Panc1 (cell line): ENCODE measurements at regions not wholly inside any gene's neighbourhood (a gene's known extent, or its start where the extent isn't known, plus 50 kb on each side); places are given as distances from the start of the nearest gene placed in this dataset.

Experiments used
- ATAC-seq: fragments of 200-7000 bp; cut with Tn5 transposase; 2 replicates; pipeline ENCODE4 v1.9.1; 2020; ENCODE audit warnings: mild to moderate bottlenecking, moderate library complexity
- BruUV-seq: library from RNA; stranded (reverse); fragments of 400-500 nt; replicated peaks from 2 replicates; lab custom pipeline; 2021; lab: Mats Ljungman, UMichigan
- CTCF ChIA-PET: fragments of 300-600 bp; sonication (Branson Sonifier 250); formaldehyde crosslinking; loops from one replicate; lab custom pipeline; 2022; ENCODE audit warnings: antibody characterized with exemption; lab: Charles Lee
- POLR2A ChIA-PET: fragments of 300-600 bp; sonication (Branson Sonifier 250); formaldehyde crosslinking; loops from one replicate; lab custom pipeline; 2022; ENCODE audit warnings: antibody characterized with exemption; lab: Charles Lee
- DNase-seq: peaks from one replicate; pipeline ENCODE4 v3.0.0-alpha.2; 2010; ENCODE audit warnings: low read depth, low spot score
- H3K27ac ChIP-seq: 2 replicates; pipeline ENCODE4 v1.5.1; 2011; ENCODE audit warnings: mild to moderate bottlenecking, low read length, inconsistent platforms
- H3K27me3 ChIP-seq: fragments of 200-500 bp; sonication (Bioruptor generic); 2 replicates; pipeline ENCODE4 v1.6.0; 2014; ENCODE audit warnings: low read length, inconsistent platforms; ENCODE audit not compliant: control insufficient read depth, insufficient read depth
- H3K36me3 ChIP-seq: fragments of 200-500 bp; sonication (Bioruptor generic); 2 replicates; pipeline ENCODE4 v1.5.1; 2014; ENCODE audit warnings: inconsistent platforms, mild to moderate bottlenecking, low read length, moderate library complexity; ENCODE audit not compliant: control insufficient read depth, insufficient read depth
- H3K4me1 ChIP-seq: 2 replicates; pipeline ENCODE4 v1.5.1; 2011; ENCODE audit warnings: inconsistent platforms, mild to moderate bottlenecking, low read length, moderate library complexity; ENCODE audit not compliant: control insufficient read depth, insufficient read depth
- H3K4me3 ChIP-seq, 2 experiments: 2 replicates each; pipeline ENCODE4 v1.5.1; 2011 to 2012; ENCODE audit warnings: low read depth in 2 of 2, low read length in 2 of 2, mild to moderate bottlenecking in 2 of 2, inconsistent platforms in 1 of 2, moderate library complexity in 1 of 2
- H3K9me3 ChIP-seq: fragments of 200-500 bp; sonication (Bioruptor generic); 2 replicates; pipeline ENCODE4 v1.5.1; 2014; ENCODE audit warnings: low read depth, mild to moderate bottlenecking, inconsistent platforms, low read length, moderate library complexity; ENCODE audit not compliant: control insufficient read depth, insufficient read depth
- POLR2AphosphoS5 ChIP-seq: IDR thresholded peaks from 2 replicates; pipeline ENCODE4 v1.6.1; 2012; ENCODE audit warnings: mild to moderate bottlenecking, low read depth, low read length, moderate library complexity
- SIN3A ChIP-seq: IDR thresholded peaks from 2 replicates; pipeline ENCODE4 v1.6.1; 2012; ENCODE audit warnings: low read depth, mild to moderate bottlenecking, low read length, moderate library complexity, borderline replicate concordance; ENCODE audit not compliant: insufficient read depth
- TCF7L2 ChIP-seq: IDR thresholded peaks from 2 replicates; pipeline ENCODE4 v1.6.1; 2011; ENCODE audit warnings: mild to moderate bottlenecking, low read depth, low read length, inconsistent platforms
- in situ Hi-C: cut with HindIII; loops from 2 replicates; pipeline ENCODE4 v1.10.0; 2016; ENCODE audit warnings: low sequenced_read_pairs, low pct_unique_long_range_greater_than_20kb
- intact Hi-C: fragments of 100-400 bp; cut with micrococcal nuclease; formaldehyde crosslinking; loops from one replicate; pipeline ENCODE4 v1.10.0; 2022; ENCODE audit not compliant: unreplicated experiment
- TF ChIP-seq, protein P1 (sequence below), 2 experiments: IDR thresholded peaks; 2 replicates each; pipeline ENCODE4 v1.6.1; 2011 to 2012; ENCODE audit warnings: low read depth in 2 of 2, control low read depth in 1 of 2, low read length in 1 of 2, mild to moderate bottlenecking in 1 of 2, moderate library complexity in 1 of 2; ENCODE audit not compliant: insufficient read depth in 1 of 2
- TF ChIP-seq, protein P2 (sequence below): fragments of 450-650 bp; IDR thresholded peaks from 2 replicates; pipeline ENCODE4 v1.5.1; 2017; ENCODE audit warnings: mild to moderate bottlenecking

DNA sequence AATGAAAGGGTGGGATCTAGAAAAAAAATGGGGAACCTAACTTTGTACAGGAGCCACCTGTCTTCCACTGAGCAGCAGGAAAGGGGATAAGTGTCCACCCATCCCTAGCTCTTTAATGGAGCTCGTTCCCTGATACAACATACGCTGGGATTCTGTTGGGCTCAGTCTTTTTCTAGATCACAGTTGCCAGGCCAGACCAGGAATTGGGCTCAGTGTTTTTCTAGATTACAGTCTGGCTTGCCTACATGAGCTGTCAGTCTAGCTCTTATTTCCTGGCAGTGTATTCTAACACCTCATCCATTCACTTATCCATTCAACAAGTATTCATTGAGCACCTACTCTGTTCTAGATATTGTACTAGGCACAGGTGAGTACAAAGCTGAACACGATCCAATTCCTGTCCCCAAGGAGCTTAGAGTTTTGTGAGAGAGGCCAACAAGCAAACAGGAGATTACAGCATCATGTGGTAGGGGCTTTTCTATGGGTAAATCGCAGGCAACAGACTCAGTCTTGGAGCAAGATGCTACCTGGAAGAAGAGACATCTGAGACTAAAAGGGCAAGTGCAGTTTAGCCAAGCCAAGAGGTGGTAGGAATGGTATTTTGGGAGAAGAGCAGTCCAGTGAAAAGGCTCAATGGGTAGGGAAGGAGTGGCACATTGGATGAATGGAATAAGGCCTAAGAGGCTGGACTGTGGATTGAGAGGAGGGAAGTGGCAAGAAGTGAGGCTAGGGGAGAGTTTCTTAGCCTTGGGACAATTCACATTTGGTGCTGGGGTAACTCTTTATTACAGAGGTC lies 138.0 kb upstream of the HS3ST2 start:
- no peak for DNase-seq
- TF ChIP-seq SIN3A (no peak), TCF7L2 (no peak), POLR2AphosphoS5 (no peak)
- TF ChIP-seq, protein P1, sequence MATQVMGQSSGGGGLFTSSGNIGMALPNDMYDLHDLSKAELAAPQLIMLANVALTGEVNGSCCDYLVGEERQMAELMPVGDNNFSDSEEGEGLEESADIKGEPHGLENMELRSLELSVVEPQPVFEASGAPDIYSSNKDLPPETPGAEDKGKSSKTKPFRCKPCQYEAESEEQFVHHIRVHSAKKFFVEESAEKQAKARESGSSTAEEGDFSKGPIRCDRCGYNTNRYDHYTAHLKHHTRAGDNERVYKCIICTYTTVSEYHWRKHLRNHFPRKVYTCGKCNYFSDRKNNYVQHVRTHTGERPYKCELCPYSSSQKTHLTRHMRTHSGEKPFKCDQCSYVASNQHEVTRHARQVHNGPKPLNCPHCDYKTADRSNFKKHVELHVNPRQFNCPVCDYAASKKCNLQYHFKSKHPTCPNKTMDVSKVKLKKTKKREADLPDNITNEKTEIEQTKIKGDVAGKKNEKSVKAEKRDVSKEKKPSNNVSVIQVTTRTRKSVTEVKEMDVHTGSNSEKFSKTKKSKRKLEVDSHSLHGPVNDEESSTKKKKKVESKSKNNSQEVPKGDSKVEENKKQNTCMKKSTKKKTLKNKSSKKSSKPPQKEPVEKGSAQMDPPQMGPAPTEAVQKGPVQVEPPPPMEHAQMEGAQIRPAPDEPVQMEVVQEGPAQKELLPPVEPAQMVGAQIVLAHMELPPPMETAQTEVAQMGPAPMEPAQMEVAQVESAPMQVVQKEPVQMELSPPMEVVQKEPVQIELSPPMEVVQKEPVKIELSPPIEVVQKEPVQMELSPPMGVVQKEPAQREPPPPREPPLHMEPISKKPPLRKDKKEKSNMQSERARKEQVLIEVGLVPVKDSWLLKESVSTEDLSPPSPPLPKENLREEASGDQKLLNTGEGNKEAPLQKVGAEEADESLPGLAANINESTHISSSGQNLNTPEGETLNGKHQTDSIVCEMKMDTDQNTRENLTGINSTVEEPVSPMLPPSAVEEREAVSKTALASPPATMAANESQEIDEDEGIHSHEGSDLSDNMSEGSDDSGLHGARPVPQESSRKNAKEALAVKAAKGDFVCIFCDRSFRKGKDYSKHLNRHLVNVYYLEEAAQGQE (IDR thresholded peaks at IDR 0.05; ENCODE audit: insufficient read depth in 1 of 2, low read depth in 2 of 2, low read length in 1 of 2): no peak
- TF ChIP-seq, protein P2, sequence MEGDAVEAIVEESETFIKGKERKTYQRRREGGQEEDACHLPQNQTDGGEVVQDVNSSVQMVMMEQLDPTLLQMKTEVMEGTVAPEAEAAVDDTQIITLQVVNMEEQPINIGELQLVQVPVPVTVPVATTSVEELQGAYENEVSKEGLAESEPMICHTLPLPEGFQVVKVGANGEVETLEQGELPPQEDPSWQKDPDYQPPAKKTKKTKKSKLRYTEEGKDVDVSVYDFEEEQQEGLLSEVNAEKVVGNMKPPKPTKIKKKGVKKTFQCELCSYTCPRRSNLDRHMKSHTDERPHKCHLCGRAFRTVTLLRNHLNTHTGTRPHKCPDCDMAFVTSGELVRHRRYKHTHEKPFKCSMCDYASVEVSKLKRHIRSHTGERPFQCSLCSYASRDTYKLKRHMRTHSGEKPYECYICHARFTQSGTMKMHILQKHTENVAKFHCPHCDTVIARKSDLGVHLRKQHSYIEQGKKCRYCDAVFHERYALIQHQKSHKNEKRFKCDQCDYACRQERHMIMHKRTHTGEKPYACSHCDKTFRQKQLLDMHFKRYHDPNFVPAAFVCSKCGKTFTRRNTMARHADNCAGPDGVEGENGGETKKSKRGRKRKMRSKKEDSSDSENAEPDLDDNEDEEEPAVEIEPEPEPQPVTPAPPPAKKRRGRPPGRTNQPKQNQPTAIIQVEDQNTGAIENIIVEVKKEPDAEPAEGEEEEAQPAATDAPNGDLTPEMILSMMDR: no peak
- Histone ChIP-seq H3K4me1 (no peaks in the 10 kb centered on the region), H3K27me3 (peaks cover 39% of the 10 kb centered on the region), H3K36me3 (no peaks in the 10 kb centered on the region), H3K27ac (no peak overlapping the region), H3K9me3 (no peaks in the 10 kb centered on the region), H3K4me3 (no peak overlapping the region)
- POLR2A ChIA-PET: interaction anchor here (0.6 kb wide), 1 partner anchor 40 kb away, joined by 3 read pairs; no protein-coding TSS in a partner anchor
- intact Hi-C loops: no loop called here
- no peak for ATAC-seq
- CTCF ChIA-PET: no interaction called here
- BruUV-seq: no TSS peak
- in situ Hi-C loops: no loop called here

DNA sequence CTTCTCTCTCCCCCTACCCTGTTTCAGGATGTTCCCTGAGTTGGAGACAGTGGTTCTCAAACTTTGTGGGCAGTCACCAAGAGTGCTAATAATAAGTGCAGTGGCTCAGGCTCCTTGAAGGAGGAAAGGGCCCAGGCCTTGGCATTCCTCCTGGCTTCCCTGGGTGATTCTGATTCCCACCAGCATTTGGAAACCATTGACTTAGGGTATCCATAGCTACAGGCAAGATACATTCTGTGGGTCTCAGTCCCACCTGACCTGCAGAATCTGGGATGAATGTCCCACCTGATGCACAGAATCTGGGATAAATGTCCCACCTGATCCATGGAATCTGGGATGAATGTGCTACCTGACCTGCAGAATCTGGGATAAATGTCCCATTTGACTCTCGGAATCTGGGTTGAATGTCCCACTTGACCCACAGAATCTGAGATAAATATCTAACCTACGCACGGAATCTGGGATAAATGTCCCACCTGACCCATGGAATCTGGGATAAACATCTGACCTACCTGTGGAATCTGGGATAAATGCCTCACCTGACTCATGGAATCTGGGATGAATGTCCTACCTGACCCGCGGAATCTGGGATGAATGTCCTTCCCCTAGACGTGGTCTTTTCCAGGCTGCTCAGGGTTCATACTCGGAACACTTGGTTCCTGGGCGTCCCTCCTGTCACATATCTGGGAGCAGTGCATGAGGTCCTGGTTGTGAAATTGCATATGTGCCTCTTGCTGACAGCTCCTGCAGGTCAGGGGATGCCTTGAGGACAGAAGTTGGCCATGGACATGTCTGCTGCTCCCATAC lies 136.7 kb upstream of the HS3ST2 start:
- peaks cover 39% of the 10 kb centered on the region for H3K27me3 ChIP-seq
- H3K4me3 ChIP-seq: no peak overlapping the region
- POLR2A ChIA-PET: no interaction called here
- TF ChIP-seq, protein P2: no peak
- TF ChIP-seq TCF7L2 (no peak), POLR2AphosphoS5 (no peak), SIN3A (no peak)
- TF ChIP-seq, protein P1 (IDR thresholded peaks at IDR 0.05; ENCODE audit: insufficient read depth in 1 of 2, low read depth in 2 of 2, low read length in 1 of 2): no peak
- H3K27ac ChIP-seq: no peak overlapping the region
- no peaks in the 10 kb centered on the region for H3K36me3 ChIP-seq
- no TSS peak for BruUV-seq
- intact Hi-C loops (no loop called here), in situ Hi-C loops (no loop called here)
- DNase-seq (no peak), ATAC-seq (no peak)
- H3K9me3 ChIP-seq: no peaks in the 10 kb centered on the region
- H3K4me1 ChIP-seq: no peaks in the 10 kb centered on the region
- CTCF ChIA-PET: interaction anchor here (0.6 kb wide), 1 partner anchor 33 kb away, joined by 4 read pairs; no protein-coding TSS in a partner anchor
